Upper lobe of left lung (tissue), 6 donors: ENCODE measurements at regions not wholly inside any gene's neighbourhood (a gene's known extent, or its start where the extent isn't known, plus 50 kb on each side); places are given as distances from the start of the nearest gene placed in this dataset.

ENCODE experiments used
- ATAC-seq, 2 donors: fragments of 200-7000 bp; cut with Tn5 transposase; one replicate each; pipeline ENCODE4 v1.9.1; 2022; ENCODE audit warnings: mild to moderate bottlenecking in 2 of 2, moderate library complexity in 2 of 2; ENCODE audit not compliant: low FRiP score in 2 of 2
- DNase-seq, 2 donors: peaks; one replicate each; pipeline ENCODE4 v3.0.0-alpha.2; 2019 to 2020
- H3K27ac ChIP-seq, 4 donors: fragments of 200-600 bp; sonication (generic); one replicate each; pipeline ENCODE4 v1.5.1; 2016 to 2019
- H3K27me3 ChIP-seq, 4 donors: fragments of 200-600 bp; sonication (generic); one replicate each; pipeline ENCODE4 v1.5.1; 2017 to 2019
- H3K36me3 ChIP-seq, 4 donors: fragments of 200-600 bp; sonication (generic); one replicate each; pipeline ENCODE4 v1.5.1; 2016 to 2019
- H3K4me1 ChIP-seq, 4 donors: fragments of 200-600 bp; sonication (generic); one replicate each; pipeline ENCODE4 v1.5.1; 2018 to 2019
- H3K4me3 ChIP-seq, 4 donors: fragments of 200-600 bp; sonication (generic); one replicate each; pipeline ENCODE4 v1.5.1; 2017 to 2019; ENCODE audit warnings: mild to moderate bottlenecking in 2 of 4, moderate library complexity in 1 of 4
- H3K9me3 ChIP-seq, 4 donors: fragments of 200-600 bp; sonication (generic); one replicate each; pipeline ENCODE4 v1.5.1; 2018 to 2019
- CTCF ChIP-seq, 6 experiments: fragments of 450-650 bp in 4 of 6; fragments of 200-600 bp in 2 of 6; sonication (generic) in 2 of 6; IDR thresholded peaks; one replicate each; pipeline ENCODE4 v1.5.1; 2016 to 2019; ENCODE audit warnings: antibody characterized with exemption in 6 of 6
- EP300 ChIP-seq, 4 donors: sonication (generic); formaldehyde crosslinking; IDR thresholded peaks; one replicate each; pipeline ENCODE4 v1.5.1; 2017; ENCODE audit warnings: antibody characterized with exemption in 4 of 4, control low read depth in 2 of 4
- POLR2A ChIP-seq, 4 donors: fragments of 450-650 bp; IDR thresholded peaks; one replicate each; pipeline ENCODE4 v1.5.1; 2016 to 2017; ENCODE audit warnings: antibody characterized with exemption in 4 of 4, mild to moderate bottlenecking in 2 of 4
- POLR2AphosphoS5 ChIP-seq, 2 donors: sonication (generic); formaldehyde crosslinking; IDR thresholded peaks; one replicate each; pipeline ENCODE4 v1.5.1; 2017; ENCODE audit warnings: antibody characterized with exemption in 2 of 2
- WGBS, 2 donors: methylation state at CpG; one replicate each; pipeline ENCODE4 v1.1.5; 2017 to 2018; 5-methylcytosine and 5-hydroxymethylcytosine counted together
- donor health status: DM: no; HTN: no; CAD: no; lungs with moderate emphysema.
- donor health status: DM: no; HTN: yes; CAD: no; lungs with severe emphysema.

GRCh38 chr9:135000647-135001245 lies 83.0 kb upstream of the FCN1 start:
- no peak for TF ChIP-seq POLR2A (IDR thresholded peaks at IDR 0.05)
- TF ChIP-seq EP300 (IDR thresholded peaks at IDR 0.05) = no peak
- TF ChIP-seq CTCF (IDR thresholded peaks at IDR 0.05) = no peak
- no peak for TF ChIP-seq POLR2AphosphoS5 (IDR thresholded peaks at IDR 0.05)
- Histone ChIP-seq H3K36me3 (no peaks in the 10 kb centered on the region), H3K4me3 (no peak overlapping the region), H3K4me1 (no peaks in the 10 kb centered on the region), H3K27ac (no peak overlapping the region), H3K27me3 (no peaks in the 10 kb centered on the region), H3K9me3 (peaks cover 0 to 16% (median 8%) of the 10 kb centered on the region in 4 donors)
- 54 to 59% methylated on average over 2 of the region's 2 CpGs for WGBS, 2 donors
- DNase-seq (no peak), ATAC-seq (no peak)

- Histone ChIP-seq H3K27ac (no peak overlapping the region), H3K36me3 (no peaks in the 10 kb centered on the region), H3K27me3 (no peaks in the 10 kb centered on the region), H3K9me3 (peaks cover 0 to 16% (median 8%) of the 10 kb centered on the region in 4 donors), H3K4me3 (no peak overlapping the region), H3K4me1 (no peaks in the 10 kb centered on the region)
- no peak for DNase-seq
- no peak for ATAC-seq
- WGBS, 2 donors = 73 to 100% methylated on average over 2 of the region's 2 CpGs
- no peak for TF ChIP-seq CTCF (IDR thresholded peaks at IDR 0.05)
- no peak for TF ChIP-seq EP300 (IDR thresholded peaks at IDR 0.05)
- no peak for TF ChIP-seq POLR2A (IDR thresholded peaks at IDR 0.05)
- no peak for TF ChIP-seq POLR2AphosphoS5 (IDR thresholded peaks at IDR 0.05)
Measured at GRCh38 chr9:135001526-135001925, 83.8 kb upstream of the FCN1 start.

GRCh38 chr9:135002336-135002735 lies 84.6 kb upstream of the FCN1 start:
- ATAC-seq = no peak
- DNase-seq = no peak
- H3K36me3 ChIP-seq = no peaks in the 10 kb centered on the region

GRCh38 chr9:135002802-135003201 lies 84.7 kb upstream of the OLFM1 start:
- no peak overlapping the region for H3K27ac ChIP-seq
- H3K36me3 ChIP-seq = no peaks in the 10 kb centered on the region
- H3K4me1 ChIP-seq = no peaks in the 10 kb centered on the region
- TF ChIP-seq EP300 (IDR thresholded peaks at IDR 0.05) (no peak), CTCF (IDR thresholded peaks at IDR 0.05) (no peak)
- DNase-seq = no peak
- H3K4me3 ChIP-seq = no peak overlapping the region
- no peaks in the 10 kb centered on the region for H3K27me3 ChIP-seq
- 71 to 82% methylated on average over 4 of the region's 4 CpGs for WGBS, 2 donors
- H3K9me3 ChIP-seq = peaks cover 0 to 16% (median 8%) of the 10 kb centered on the region in 4 donors
- no peak for ATAC-seq

More at GRCh38 chr9:135002336-135002735, 84.6 kb upstream of the FCN1 start:
- Histone ChIP-seq H3K4me3 (no peak overlapping the region), H3K27ac (no peak overlapping the region), H3K4me1 (no peaks in the 10 kb centered on the region), H3K27me3 (no peaks in the 10 kb centered on the region), H3K9me3 (peaks cover 0 to 16% (median 8%) of the 10 kb centered on the region in 4 donors)
- no peak for TF ChIP-seq EP300 (IDR thresholded peaks at IDR 0.05)
- TF ChIP-seq POLR2AphosphoS5 (IDR thresholded peaks at IDR 0.05) = no peak
- no peak for TF ChIP-seq CTCF (IDR thresholded peaks at IDR 0.05)
- no peak for TF ChIP-seq POLR2A (IDR thresholded peaks at IDR 0.05)
- 42 to 67% methylated on average over 2 to 6 of the region's 6 CpGs for WGBS, 2 donors

GRCh38 chr9:135004772-135005171 lies 82.7 kb upstream of the OLFM1 start:
- Histone ChIP-seq H3K9me3 (peaks cover 0 to 16% (median 4%) of the 10 kb centered on the region in 4 donors), H3K27ac (no peak overlapping the region), H3K4me3 (no peak overlapping the region), H3K4me1 (no peaks in the 10 kb centered on the region), H3K27me3 (no peaks in the 10 kb centered on the region), H3K36me3 (no peaks in the 10 kb centered on the region)
- DNase-seq (no peak), ATAC-seq (no peak)
- TF ChIP-seq EP300 (IDR thresholded peaks at IDR 0.05) (no peak), POLR2AphosphoS5 (IDR thresholded peaks at IDR 0.05) (no peak), CTCF (IDR thresholded peaks at IDR 0.05) (no peak), POLR2A (IDR thresholded peaks at IDR 0.05) (no peak)
- 89 to 95% methylated on average over 2 of the region's 2 CpGs for WGBS, 2 donors
